Endothelial cell (in vitro differentiated cells): ENCODE measurements at regions not wholly inside any gene's neighbourhood (a gene's known extent, or its start where the extent isn't known, plus 50 kb on each side); places are given as distances from the start of the nearest gene placed in this dataset.

Experiments used
- DNase-seq: peaks from one replicate; pipeline ENCODE4 v3.0.0; 2021; ENCODE audit warnings: low spot score
- H3K27ac Mint-ChIP-seq: one replicate; pipeline ENCODE4 v1.8.0; 2021; ENCODE audit warnings: mixed read lengths, inconsistent platforms; ENCODE audit not compliant: unreplicated experiment
- H3K27me3 Mint-ChIP-seq: one replicate; pipeline ENCODE4 v1.8.0; 2021; ENCODE audit warnings: mild to moderate bottlenecking, moderate library complexity, mixed read lengths, inconsistent platforms; ENCODE audit not compliant: unreplicated experiment
- H3K36me3 Mint-ChIP-seq: one replicate; pipeline ENCODE4 v1.8.0; 2021; ENCODE audit warnings: mild to moderate bottlenecking, low read depth, mixed read lengths, inconsistent platforms; ENCODE audit not compliant: unreplicated experiment
- H3K4me1 Mint-ChIP-seq: one replicate; pipeline ENCODE4 v1.8.0; 2021; ENCODE audit warnings: mild to moderate bottlenecking, mixed read lengths, inconsistent platforms; ENCODE audit not compliant: unreplicated experiment
- H3K4me3 Mint-ChIP-seq: one replicate; pipeline ENCODE4 v1.8.0; 2021; ENCODE audit warnings: mild to moderate bottlenecking, mixed read lengths, inconsistent platforms; ENCODE audit not compliant: unreplicated experiment
- H3K9me3 Mint-ChIP-seq: one replicate; pipeline ENCODE4 v1.8.0; 2021; ENCODE audit warnings: mixed read lengths, inconsistent platforms; ENCODE audit not compliant: unreplicated experiment
- TF ChIP-seq, protein P1 (sequence below): fragments of 200-600 bp; sonication (generic); IDR thresholded peaks from one replicate; pipeline ENCODE4 v1.5.0; 2021; ENCODE audit warnings: antibody characterized with exemption; ENCODE audit not compliant: unreplicated experiment

DNA sequence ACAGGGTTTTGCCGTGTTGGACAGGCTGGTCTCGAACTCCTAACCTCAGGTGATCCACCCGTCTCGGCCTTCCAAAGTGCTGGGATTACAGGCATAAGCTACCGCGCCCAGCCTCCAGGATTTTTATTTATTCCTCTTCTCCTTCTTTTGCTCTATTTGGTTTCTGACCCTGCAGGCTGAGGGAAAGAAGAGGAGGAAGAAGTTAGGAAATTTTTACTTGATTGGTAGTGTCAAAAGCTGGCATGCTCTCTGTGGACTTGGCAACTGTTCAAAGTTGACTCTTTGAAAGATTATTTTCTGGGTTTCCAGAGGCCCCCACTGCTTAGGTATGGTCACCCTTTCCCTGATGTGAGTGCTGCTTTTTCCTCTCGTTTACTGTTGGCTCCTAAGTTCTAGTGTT, 372.2 kb downstream of the DIPK2A start:
- H3K36me3 Mint-ChIP-seq: no peaks in the 10 kb centered on the region
- peaks cover 17% of the 10 kb centered on the region for H3K4me1 Mint-ChIP-seq
- TF ChIP-seq, protein P1, sequence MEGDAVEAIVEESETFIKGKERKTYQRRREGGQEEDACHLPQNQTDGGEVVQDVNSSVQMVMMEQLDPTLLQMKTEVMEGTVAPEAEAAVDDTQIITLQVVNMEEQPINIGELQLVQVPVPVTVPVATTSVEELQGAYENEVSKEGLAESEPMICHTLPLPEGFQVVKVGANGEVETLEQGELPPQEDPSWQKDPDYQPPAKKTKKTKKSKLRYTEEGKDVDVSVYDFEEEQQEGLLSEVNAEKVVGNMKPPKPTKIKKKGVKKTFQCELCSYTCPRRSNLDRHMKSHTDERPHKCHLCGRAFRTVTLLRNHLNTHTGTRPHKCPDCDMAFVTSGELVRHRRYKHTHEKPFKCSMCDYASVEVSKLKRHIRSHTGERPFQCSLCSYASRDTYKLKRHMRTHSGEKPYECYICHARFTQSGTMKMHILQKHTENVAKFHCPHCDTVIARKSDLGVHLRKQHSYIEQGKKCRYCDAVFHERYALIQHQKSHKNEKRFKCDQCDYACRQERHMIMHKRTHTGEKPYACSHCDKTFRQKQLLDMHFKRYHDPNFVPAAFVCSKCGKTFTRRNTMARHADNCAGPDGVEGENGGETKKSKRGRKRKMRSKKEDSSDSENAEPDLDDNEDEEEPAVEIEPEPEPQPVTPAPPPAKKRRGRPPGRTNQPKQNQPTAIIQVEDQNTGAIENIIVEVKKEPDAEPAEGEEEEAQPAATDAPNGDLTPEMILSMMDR: no peak
- H3K9me3 Mint-ChIP-seq: no peaks in the 10 kb centered on the region
- no peak overlapping the region for H3K27ac Mint-ChIP-seq
- no peak overlapping the region for H3K4me3 Mint-ChIP-seq
- no peaks in the 10 kb centered on the region for H3K27me3 Mint-ChIP-seq
- no peak for DNase-seq

DNA sequence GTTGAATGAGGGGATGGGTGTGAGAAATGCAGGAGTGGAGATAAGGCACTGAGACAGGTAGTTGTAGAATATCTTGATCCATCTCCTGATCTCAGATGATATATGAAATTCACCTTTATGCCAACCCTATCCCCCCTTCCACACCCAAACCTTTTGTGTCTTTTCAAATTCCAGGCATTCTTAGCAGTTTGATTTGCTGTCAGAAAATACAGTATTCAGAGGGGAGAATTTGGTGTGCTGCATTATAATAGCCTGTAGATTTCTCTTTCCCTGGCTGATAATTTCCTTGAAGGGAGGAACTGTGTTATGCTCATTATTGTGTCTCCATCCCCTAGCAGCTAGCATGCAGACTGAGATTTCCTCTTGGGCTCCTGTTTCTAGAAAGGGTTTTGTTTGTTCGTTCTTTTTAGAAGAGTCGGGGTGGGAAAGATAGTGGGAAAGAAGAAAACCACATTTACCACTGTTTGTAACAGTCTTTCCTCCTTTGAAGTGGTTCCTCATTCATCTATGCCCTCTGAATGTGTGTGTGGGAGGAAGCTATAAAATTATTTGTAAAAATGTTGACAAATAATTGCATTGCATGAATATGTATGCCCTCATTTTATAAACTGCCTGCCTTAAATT, 373.4 kb downstream of the DIPK2A start:
- no peaks in the 10 kb centered on the region for H3K9me3 Mint-ChIP-seq
- no peak overlapping the region for H3K4me3 Mint-ChIP-seq

DNA sequence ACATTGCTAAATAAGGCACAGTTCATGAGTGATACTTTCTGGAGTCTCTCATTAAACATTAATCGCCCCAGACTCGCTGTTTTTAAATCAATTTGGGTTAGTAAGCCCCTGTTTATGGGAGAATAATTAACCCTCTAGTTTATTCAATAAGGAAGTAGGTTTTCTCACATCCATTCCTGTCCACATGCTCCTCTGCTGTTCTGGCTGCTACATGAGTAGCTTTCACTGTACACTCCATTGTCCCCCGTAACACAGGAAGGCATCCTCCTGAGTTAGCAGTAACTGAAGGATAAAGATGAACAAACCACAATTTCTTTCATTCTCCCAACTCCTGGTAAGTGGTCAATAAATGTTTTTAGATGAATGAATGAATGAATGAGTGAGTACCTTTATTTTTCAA, 378.5 kb downstream of the DIPK2A start:
- no peaks in the 10 kb centered on the region for H3K9me3 Mint-ChIP-seq
- no peaks in the 10 kb centered on the region for H3K27me3 Mint-ChIP-seq
- no peak for DNase-seq
- no peak overlapping the region for H3K4me3 Mint-ChIP-seq
- TF ChIP-seq, protein P1: no peak
- no peak overlapping the region for H3K27ac Mint-ChIP-seq
- H3K4me1 Mint-ChIP-seq: peaks cover 7% of the 10 kb centered on the region
- no peaks in the 10 kb centered on the region for H3K36me3 Mint-ChIP-seq

More for the DNA sequence above, 373.4 kb downstream of the DIPK2A start:
- Mint-ChIP-seq H3K27ac (peak overlapping the region; percentile 31), H3K27me3 (no peaks in the 10 kb centered on the region), H3K36me3 (no peaks in the 10 kb centered on the region), H3K4me1 (peaks cover 17% of the 10 kb centered on the region)
- DNase-seq: no peak
- TF ChIP-seq, protein P1: no peak

DNA sequence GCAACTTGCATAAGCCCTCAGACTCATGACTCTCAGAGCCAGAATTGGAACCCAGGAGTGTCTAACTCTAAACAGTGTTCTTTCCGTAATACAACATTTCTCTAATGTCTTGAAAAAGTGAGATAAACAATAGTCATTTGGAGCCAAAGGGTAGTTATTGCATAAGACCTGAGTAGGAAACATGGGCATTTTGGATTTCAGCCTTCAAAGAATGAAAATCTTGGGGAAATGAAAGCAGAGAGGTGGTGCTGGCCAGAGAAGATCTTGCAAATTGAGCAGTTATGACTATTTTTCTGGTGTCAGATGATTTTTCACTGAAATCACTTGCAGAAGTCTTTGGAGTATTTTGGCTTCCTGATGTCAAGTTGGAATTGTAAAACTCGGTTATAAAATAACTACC, 379.4 kb downstream of the DIPK2A start:
- no peaks in the 10 kb centered on the region for H3K4me1 Mint-ChIP-seq
- H3K4me3 Mint-ChIP-seq: no peak overlapping the region
- H3K27me3 Mint-ChIP-seq: no peaks in the 10 kb centered on the region
- H3K9me3 Mint-ChIP-seq: no peaks in the 10 kb centered on the region
- no peaks in the 10 kb centered on the region for H3K36me3 Mint-ChIP-seq
- no peak for DNase-seq
- no peak overlapping the region for H3K27ac Mint-ChIP-seq
- TF ChIP-seq, protein P1: no peak

DNA sequence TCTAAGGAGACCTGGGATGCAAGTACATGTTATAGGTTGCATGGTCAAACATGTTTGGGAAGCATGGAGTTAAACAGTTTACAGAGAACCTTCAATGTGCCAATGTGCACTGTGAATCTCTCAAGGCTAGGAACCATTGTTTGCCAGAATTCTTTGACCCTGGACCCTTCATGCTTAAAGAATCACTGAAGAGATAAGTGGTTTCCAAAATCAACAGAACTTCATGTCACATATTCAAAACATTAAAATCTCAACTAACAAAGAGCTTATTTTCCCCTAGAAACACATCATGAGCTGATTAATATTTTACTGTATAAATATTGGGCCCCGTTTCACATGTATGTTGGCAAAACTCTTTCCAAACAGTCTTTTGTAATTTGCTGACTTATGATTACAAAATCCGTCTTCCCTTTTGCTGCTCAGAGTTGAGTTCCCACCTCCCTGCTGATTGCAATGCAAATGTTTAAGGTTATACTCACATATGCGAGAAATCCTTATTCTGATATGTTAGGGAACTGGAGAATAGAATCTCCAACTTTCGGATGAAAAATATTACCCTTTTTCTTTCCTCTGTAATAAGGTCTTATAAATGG, 380.2 kb downstream of the DIPK2A start:
- Mint-ChIP-seq H3K9me3 (no peaks in the 10 kb centered on the region), H3K4me3 (no peak overlapping the region), H3K27ac (no peak overlapping the region), H3K4me1 (no peaks in the 10 kb centered on the region), H3K27me3 (no peaks in the 10 kb centered on the region), H3K36me3 (no peaks in the 10 kb centered on the region)
- TF ChIP-seq, protein P1: no peak
- no peak for DNase-seq
